ENCODE measurements at regions not wholly inside any gene's neighbourhood (a gene's known extent, or its start where the extent isn't known, plus 50 kb on each side); places are given as distances from the start of the nearest gene placed in this dataset.

- Histone ChIP-seq H4K91ac (ENCODE audit: low read depth, low read length) (no peak overlapping the region), H3K9me3 (ENCODE audit: insufficient read depth, low read depth, low read length) (no peaks in the 10 kb centered on the region), H2AK5ac (ENCODE audit: low read length) (no peak overlapping the region), H2AFZ (ENCODE audit: insufficient read depth, low read length, poor library complexity) (no peak overlapping the region), H3K27me3 (ENCODE audit: insufficient read depth, low read length) (no peaks in the 10 kb centered on the region), H2BK120ac (ENCODE audit: insufficient read depth, low read length, poor library complexity) (no peak overlapping the region), H3K4me3 (ENCODE audit: low read depth, low read length) (no peak overlapping the region), H4K12ac (ENCODE audit: low read depth, low read length) (no peak overlapping the region), H3K14ac (ENCODE audit: low read length) (no peak overlapping the region), H3K27ac (ENCODE audit: low read depth, low read length) (no peak overlapping the region), H3K4me2 (ENCODE audit: low read length) (no peak overlapping the region), H3K18ac (ENCODE audit: low read length) (no peak overlapping the region), H3K4ac (ENCODE audit: low read depth, low read length) (no peak overlapping the region), H2BK12ac (ENCODE audit: low read length) (no peak overlapping the region), H3K79me2 (ENCODE audit: control insufficient read depth, insufficient read depth, low read length, poor library complexity) (no peaks in the 10 kb centered on the region), H3K79me1 (ENCODE audit: low read length) (no peaks in the 10 kb centered on the region), H3K4me1 (ENCODE audit: control insufficient read depth in 1 of 2, insufficient read depth in 2 of 2, low read length in 2 of 2) (no peaks in the 10 kb centered on the region), H3K9ac (ENCODE audit: low read length) (no peak overlapping the region), H3K36me3 (ENCODE audit: control insufficient read depth in 1 of 2, insufficient read depth in 2 of 2, low read length in 2 of 2) (peaks cover 0 to 2% of the 10 kb centered on the region in 2 experiments), H4K8ac (ENCODE audit: low read depth, low read length) (no peak overlapping the region), H3K23ac (ENCODE audit: low read length) (no peak overlapping the region), H2BK5ac (ENCODE audit: low read depth, low read length, poor library complexity) (no peak overlapping the region)
- DNase-seq: no peak
- no CpG with 5 or more reads among the region's 5 CpGs for WGBS (ENCODE audit: extremely low coverage, insufficient coverage, insufficient read length)
Observed at GRCh38 chr3:178288074-178288473, 248.2 kb upstream of the KCNMB2 start.

- no peak for DNase-seq
- Histone ChIP-seq H4K91ac (ENCODE audit: low read depth, low read length) (no peak overlapping the region), H3K9ac (ENCODE audit: low read length) (no peak overlapping the region), H2BK120ac (ENCODE audit: insufficient read depth, low read length, poor library complexity) (no peak overlapping the region), H4K8ac (ENCODE audit: low read depth, low read length) (no peak overlapping the region), H3K4me3 (ENCODE audit: low read depth, low read length) (no peak overlapping the region), H3K23ac (ENCODE audit: low read length) (no peak overlapping the region), H3K27ac (ENCODE audit: low read depth, low read length) (no peak overlapping the region), H3K18ac (ENCODE audit: low read length) (no peak overlapping the region), H3K4ac (ENCODE audit: low read depth, low read length) (no peak overlapping the region), H2BK5ac (ENCODE audit: low read depth, low read length, poor library complexity) (no peak overlapping the region), H2AK5ac (ENCODE audit: low read length) (no peak overlapping the region), H2BK12ac (ENCODE audit: low read length) (no peak overlapping the region), H3K9me3 (ENCODE audit: insufficient read depth, low read depth, low read length) (no peaks in the 10 kb centered on the region), H3K36me3 (ENCODE audit: control insufficient read depth in 1 of 2, insufficient read depth in 2 of 2, low read length in 2 of 2) (peaks cover 0 to 2% of the 10 kb centered on the region in 2 experiments), H2AFZ (ENCODE audit: insufficient read depth, low read length, poor library complexity) (no peak overlapping the region), H3K79me1 (ENCODE audit: low read length) (no peaks in the 10 kb centered on the region), H4K12ac (ENCODE audit: low read depth, low read length) (no peak overlapping the region), H3K27me3 (ENCODE audit: insufficient read depth, low read length) (no peaks in the 10 kb centered on the region), H3K4me2 (ENCODE audit: low read length) (no peak overlapping the region), H3K79me2 (ENCODE audit: control insufficient read depth, insufficient read depth, low read length, poor library complexity) (no peaks in the 10 kb centered on the region), H3K14ac (ENCODE audit: low read length) (no peak overlapping the region), H3K4me1 (ENCODE audit: control insufficient read depth in 1 of 2, insufficient read depth in 2 of 2, low read length in 2 of 2) (no peaks in the 10 kb centered on the region)
- WGBS (ENCODE audit: extremely low coverage, insufficient coverage, insufficient read length): no CpG with 5 or more reads among the region's 6 CpGs
Observed at GRCh38 chr3:178289544-178290160, 246.6 kb upstream of the KCNMB2 start.

GRCh38 chr3:178291574-178292370, 244.5 kb upstream of the KCNMB2 start:
- H3K4me3 ChIP-seq (ENCODE audit: low read depth, low read length): no peak overlapping the region
- no peaks in the 10 kb centered on the region for H3K27me3 ChIP-seq (ENCODE audit: insufficient read depth, low read length)
- H2BK5ac ChIP-seq (ENCODE audit: low read depth, low read length, poor library complexity): no peak overlapping the region
- H4K8ac ChIP-seq (ENCODE audit: low read depth, low read length): no peak overlapping the region
- H3K9me3 ChIP-seq (ENCODE audit: insufficient read depth, low read depth, low read length): no peaks in the 10 kb centered on the region
- no peak overlapping the region for H2AFZ ChIP-seq (ENCODE audit: insufficient read depth, low read length, poor library complexity)
- no peak overlapping the region for H2BK120ac ChIP-seq (ENCODE audit: insufficient read depth, low read length, poor library complexity)
- H4K12ac ChIP-seq (ENCODE audit: low read depth, low read length): no peak overlapping the region
- no peak overlapping the region for H2AK5ac ChIP-seq (ENCODE audit: low read length)
- no peaks in the 10 kb centered on the region for H3K4me1 ChIP-seq (ENCODE audit: control insufficient read depth in 1 of 2, insufficient read depth in 2 of 2, low read length in 2 of 2)
- no CpG with 5 or more reads among the region's 7 CpGs for WGBS (ENCODE audit: extremely low coverage, insufficient coverage, insufficient read length)
- no peak overlapping the region for H3K18ac ChIP-seq (ENCODE audit: low read length)
- H3K9ac ChIP-seq (ENCODE audit: low read length): no peak overlapping the region
- no peak overlapping the region for H4K91ac ChIP-seq (ENCODE audit: low read depth, low read length)
- no peak overlapping the region for H2BK12ac ChIP-seq (ENCODE audit: low read length)
- no peak for DNase-seq
- no peak overlapping the region for H3K14ac ChIP-seq (ENCODE audit: low read length)
- no peak overlapping the region for H3K4me2 ChIP-seq (ENCODE audit: low read length)
- H3K79me1 ChIP-seq (ENCODE audit: low read length): no peaks in the 10 kb centered on the region
- no peak overlapping the region for H3K27ac ChIP-seq (ENCODE audit: low read depth, low read length)
- no peaks in the 10 kb centered on the region for H3K79me2 ChIP-seq (ENCODE audit: control insufficient read depth, insufficient read depth, low read length, poor library complexity)
- no peak overlapping the region for H3K23ac ChIP-seq (ENCODE audit: low read length)
- H3K36me3 ChIP-seq (ENCODE audit: control insufficient read depth in 1 of 2, insufficient read depth in 2 of 2, low read length in 2 of 2): peaks cover 0 to 2% of the 10 kb centered on the region in 2 experiments
- H3K4ac ChIP-seq (ENCODE audit: low read depth, low read length): no peak overlapping the region

- no peak overlapping the region for H2AK5ac ChIP-seq (ENCODE audit: low read length)
- no peak overlapping the region for H3K9ac ChIP-seq (ENCODE audit: low read length)
- no peaks in the 10 kb centered on the region for H3K36me3 ChIP-seq (ENCODE audit: control insufficient read depth in 1 of 2, insufficient read depth in 2 of 2, low read length in 2 of 2)
- H4K12ac ChIP-seq (ENCODE audit: low read depth, low read length): no peak overlapping the region
- H3K23ac ChIP-seq (ENCODE audit: low read length): no peak overlapping the region
- no peak overlapping the region for H4K91ac ChIP-seq (ENCODE audit: low read depth, low read length)
- no peaks in the 10 kb centered on the region for H3K79me1 ChIP-seq (ENCODE audit: low read length)
- no peak overlapping the region for H2BK12ac ChIP-seq (ENCODE audit: low read length)
- no CpG with 5 or more reads among the region's 2 CpGs for WGBS (ENCODE audit: extremely low coverage, insufficient coverage, insufficient read length)
- H3K79me2 ChIP-seq (ENCODE audit: control insufficient read depth, insufficient read depth, low read length, poor library complexity): no peaks in the 10 kb centered on the region
- no peak overlapping the region for H3K18ac ChIP-seq (ENCODE audit: low read length)
- no peak overlapping the region for H3K4me2 ChIP-seq (ENCODE audit: low read length)
- no peak overlapping the region for H3K27ac ChIP-seq (ENCODE audit: low read depth, low read length)
- no peak overlapping the region for H2BK5ac ChIP-seq (ENCODE audit: low read depth, low read length, poor library complexity)
- H4K8ac ChIP-seq (ENCODE audit: low read depth, low read length): no peak overlapping the region
- DNase-seq: no peak
- H3K4ac ChIP-seq (ENCODE audit: low read depth, low read length): no peak overlapping the region
- H3K14ac ChIP-seq (ENCODE audit: low read length): no peak overlapping the region
- H3K9me3 ChIP-seq (ENCODE audit: insufficient read depth, low read depth, low read length): no peaks in the 10 kb centered on the region
- no peak overlapping the region for H2BK120ac ChIP-seq (ENCODE audit: insufficient read depth, low read length, poor library complexity)
- no peaks in the 10 kb centered on the region for H3K4me1 ChIP-seq (ENCODE audit: control insufficient read depth in 1 of 2, insufficient read depth in 2 of 2, low read length in 2 of 2)
- H2AFZ ChIP-seq (ENCODE audit: insufficient read depth, low read length, poor library complexity): no peak overlapping the region
- H3K4me3 ChIP-seq (ENCODE audit: low read depth, low read length): no peak overlapping the region
- no peaks in the 10 kb centered on the region for H3K27me3 ChIP-seq (ENCODE audit: insufficient read depth, low read length)
Observed at GRCh38 chr3:178295292-178295912, 240.8 kb upstream of the KCNMB2 start.

All from trophoblast cell (in vitro differentiated cells and primary cell).